Psoas muscle (tissue), 7 donors: ENCODE measurements at regions not wholly inside any gene's neighbourhood (a gene's known extent, or its start where the extent isn't known, plus 50 kb on each side); places are given as distances from the start of the nearest gene placed in this dataset.

Source experiments
- ATAC-seq, 4 donors: fragments of 200-7000 bp; cut with Tn5 transposase; one replicate each; pipeline ENCODE4 v1.9.1; 2020; ENCODE audit warnings: moderate library complexity in 3 of 4, mild to moderate bottlenecking in 2 of 4
- DNase-seq, 2 donors: peaks; one replicate each; pipeline ENCODE4 v3.0.0-alpha.2; 2020
- H3K27ac ChIP-seq: fragments of 200-600 bp; one replicate; pipeline ENCODE4 v1.8.0; 2022
- H3K27me3 ChIP-seq, 3 donors: fragments of 200-600 bp in 1 of 3; one replicate each; pipeline versions ENCODE4 v1.6.1 to v1.8.0; 2013 to 2022; ENCODE audit warnings: low read length in 2 of 3, mild to moderate bottlenecking in 2 of 3, moderate library complexity in 1 of 3; ENCODE audit not compliant: insufficient read depth in 3 of 3
- H3K36me3 ChIP-seq, 2 donors: fragments of 200-600 bp in 1 of 2; one replicate each; pipeline versions ENCODE4 v1.6.1 to v1.8.0; 2013 to 2022; ENCODE audit warnings: low read depth in 1 of 2, mild to moderate bottlenecking in 1 of 2, moderate library complexity in 1 of 2; ENCODE audit not compliant: insufficient read depth in 1 of 2
- H3K4me1 ChIP-seq: fragments of 200-600 bp; one replicate; pipeline ENCODE4 v1.8.0; 2022
- H3K4me3 ChIP-seq: fragments of 200-600 bp; one replicate; pipeline ENCODE4 v1.8.0; 2022; ENCODE audit warnings: mild to moderate bottlenecking
- H3K9me3 ChIP-seq: fragments of 200-600 bp; one replicate; pipeline ENCODE4 v1.8.0; 2022
- CTCF ChIP-seq: fragments of 200-600 bp; IDR thresholded peaks from one replicate; pipeline ENCODE4 v1.8.0; 2022; ENCODE audit warnings: antibody characterized with exemption
- whole genome bisulfite sequencing, 3 donors: extraction: QIAGEN DNeasy Blood & Tissue Kit; methylation state at CpG; one replicate each; pipeline versions ENCODE4 v1.1.6 to v1.1.7; 2013; 5-methylcytosine and 5-hydroxymethylcytosine counted together
- intact Hi-C, 2 donors: fragments of 100-400 bp; cut with DNase I; formaldehyde crosslinking; loops; one replicate each; pipeline versions ENCODE4 v1.11.0 to v1.14.2; 2022
- donor health status: healthy with polysubstance abuse.
- donor health status: DM: no; HTN: no; CAD: no; lungs with moderate emphysema.
- donor health status: Bipolar disorder and iron deficiency.
- donor health status: healthy.
- donor health status: DM: yes; HTN: yes; CAD: no.
- donor health status: DM: no; HTN: no; CAD: no.
- donor health status: DM: yes; HTN: yes; CAD: no.

DNA sequence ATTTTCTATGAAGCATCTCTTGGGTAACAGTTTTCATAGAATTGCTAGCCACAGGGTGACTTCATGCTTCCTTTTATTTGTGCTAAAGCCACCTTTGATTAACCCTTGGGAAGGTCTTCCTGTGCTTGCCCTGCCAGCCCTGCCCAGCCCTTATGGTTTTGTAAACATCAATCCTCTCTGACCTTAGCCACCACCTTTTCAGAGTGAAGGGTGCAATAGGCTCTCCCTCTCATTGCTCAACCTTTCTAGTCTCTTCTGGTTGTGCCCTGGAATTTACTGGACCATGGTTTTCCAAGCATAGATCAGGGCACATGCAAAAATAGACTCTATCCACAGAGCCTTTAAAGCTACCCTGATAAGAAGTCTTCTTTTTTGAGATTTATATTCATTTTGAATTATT lies 77.7 kb upstream of the FRMD6 start:
- no peaks in the 10 kb centered on the region for H3K36me3 ChIP-seq
- intact Hi-C loops = no loop called here
- H3K27ac ChIP-seq = no peak overlapping the region
- no peaks in the 10 kb centered on the region for H3K9me3 ChIP-seq
- no peak for TF ChIP-seq CTCF
- ATAC-seq (no peak), DNase-seq (no peak)
- H3K4me1 ChIP-seq = no peaks in the 10 kb centered on the region
- no peak overlapping the region for H3K4me3 ChIP-seq
- H3K27me3 ChIP-seq = no peaks in the 10 kb centered on the region

DNA sequence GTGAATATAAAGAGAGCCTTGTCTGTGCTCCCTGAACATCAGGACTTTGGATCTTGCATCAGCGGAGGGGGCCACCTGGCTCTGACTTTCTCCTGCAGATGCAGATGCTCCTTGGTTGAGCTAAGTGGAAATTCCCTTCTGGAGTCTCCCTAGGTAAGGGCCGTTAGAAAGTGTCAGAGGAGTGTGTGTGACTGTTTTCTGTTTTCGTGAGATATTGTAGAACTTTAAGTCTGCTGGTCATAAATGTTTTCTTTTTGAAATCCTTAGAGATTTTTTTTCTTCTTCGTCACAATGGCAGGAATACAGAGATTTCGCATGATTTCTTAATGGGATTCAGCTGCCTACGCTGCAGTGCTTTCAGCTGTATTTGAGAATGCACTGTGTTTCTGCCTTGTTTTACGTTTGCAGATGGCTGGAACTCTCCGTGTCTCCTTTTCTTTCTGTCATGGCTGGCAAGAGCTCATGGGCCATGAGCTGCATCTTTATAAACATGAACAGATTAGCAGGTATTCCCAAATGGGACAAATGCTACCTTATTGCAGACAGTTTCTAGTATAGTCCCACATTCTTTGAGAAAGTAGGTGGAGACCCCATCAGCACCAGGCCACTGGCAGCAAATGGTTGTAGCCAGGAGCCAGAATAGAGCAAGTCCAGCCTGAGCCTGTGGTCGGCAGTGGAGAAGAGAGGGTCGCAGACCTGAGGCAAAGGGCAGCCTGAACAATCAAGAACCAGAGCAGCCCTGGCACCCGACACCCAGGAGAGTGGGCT lies 76.2 kb upstream of the FRMD6 start:
- ATAC-seq (no peak), DNase-seq (no peak)
- TF ChIP-seq CTCF = no peak

DNA sequence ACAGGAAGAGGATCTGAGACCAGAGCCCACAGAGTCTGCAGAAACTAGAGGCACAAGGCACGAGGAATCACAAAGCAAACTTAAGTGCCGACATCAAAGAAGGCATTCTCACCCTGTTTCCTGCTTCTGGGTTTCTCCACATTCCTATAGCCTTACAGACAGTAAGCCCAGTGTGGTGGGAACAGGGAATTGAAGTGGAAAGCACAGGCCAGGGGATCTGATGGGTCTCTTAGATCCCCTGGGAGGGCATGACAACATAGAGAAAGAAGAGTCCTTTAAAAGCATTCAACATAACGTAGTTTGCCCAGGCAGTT lies 75.6 kb upstream of the FRMD6 start:
- TF ChIP-seq CTCF = no peak
- H3K36me3 ChIP-seq = no peaks in the 10 kb centered on the region
- H3K4me3 ChIP-seq = no peak overlapping the region
- H3K27me3 ChIP-seq = no peaks in the 10 kb centered on the region
- H3K4me1 ChIP-seq = no peaks in the 10 kb centered on the region
- H3K27ac ChIP-seq = no peak overlapping the region
- 87 to 91% (median 90%) methylated on average over 3 of the region's 3 CpGs for WGBS, 3 donors
- ATAC-seq (no peak), DNase-seq (no peak)
- no peaks in the 10 kb centered on the region for H3K9me3 ChIP-seq
- intact Hi-C loops = no loop called here

More for the DNA sequence above, 76.2 kb upstream of the FRMD6 start:
- no peaks in the 10 kb centered on the region for H3K27me3 ChIP-seq
- H3K36me3 ChIP-seq = no peaks in the 10 kb centered on the region
- H3K4me1 ChIP-seq = no peaks in the 10 kb centered on the region
- 78 to 86% (median 79%) methylated on average over 11 of the region's 11 CpGs for WGBS, 3 donors
- intact Hi-C loops = no loop called here
- H3K9me3 ChIP-seq = no peaks in the 10 kb centered on the region
- H3K27ac ChIP-seq = no peak overlapping the region
- no peak overlapping the region for H3K4me3 ChIP-seq

DNA sequence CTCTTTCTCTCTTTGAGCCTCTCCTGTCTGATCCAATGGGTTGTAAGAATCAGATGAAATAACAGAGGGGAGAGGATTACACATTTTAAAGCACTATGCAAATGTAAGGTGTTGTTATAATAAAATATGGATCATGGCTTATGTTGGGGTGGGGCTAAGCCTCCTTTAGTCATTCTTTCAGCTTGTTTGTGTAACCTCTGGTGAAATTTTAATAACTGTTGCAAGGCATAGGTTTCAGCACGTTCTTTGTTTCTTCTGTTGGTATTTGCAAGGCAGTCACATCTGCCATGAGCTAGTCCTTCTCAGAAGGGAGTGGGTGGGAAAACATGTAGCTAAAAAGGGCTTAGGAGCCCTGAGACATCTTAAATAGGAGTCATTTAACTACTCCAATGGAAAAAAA lies 74.8 kb upstream of the FRMD6 start:
- intact Hi-C loops = no loop called here
- H3K36me3 ChIP-seq = no peaks in the 10 kb centered on the region
- 63 to 82% (median 81%) methylated on average over 1 of the region's 1 CpG for WGBS, 3 donors
- no peak overlapping the region for H3K4me3 ChIP-seq
- H3K9me3 ChIP-seq = no peaks in the 10 kb centered on the region
- no peaks in the 10 kb centered on the region for H3K27me3 ChIP-seq
- no peak for ATAC-seq
- H3K27ac ChIP-seq = no peak overlapping the region
- no peaks in the 10 kb centered on the region for H3K4me1 ChIP-seq
- TF ChIP-seq CTCF = no peak
- no peak for DNase-seq

- TF ChIP-seq CTCF = no peak
- H3K4me3 ChIP-seq = no peak overlapping the region
- intact Hi-C loops = no loop called here
- DNase-seq (no peak), ATAC-seq (no peak)
- H3K36me3 ChIP-seq = no peaks in the 10 kb centered on the region
- 92 to 98% (median 96%) methylated on average over 2 of the region's 2 CpGs for WGBS, 3 donors
- no peak overlapping the region for H3K27ac ChIP-seq
- H3K4me1 ChIP-seq = no peaks in the 10 kb centered on the region
- H3K27me3 ChIP-seq = no peaks in the 10 kb centered on the region
- H3K9me3 ChIP-seq = no peaks in the 10 kb centered on the region
Observed at GRCh38 chr14:51578853-51579252, 72.9 kb upstream of the FRMD6 start.
